NOMO-1 treated with DMSO at 0.1 percent for 48 hours (cell line): ENCODE measurements at regions not wholly inside any gene's neighbourhood (a gene's known extent, or its start where the extent isn't known, plus 50 kb on each side); places are given as distances from the start of the nearest gene placed in this dataset.
A peak's percentile ranks its signal among the peaks of the same experiment; 100 is the strongest.
"Not testable (repeated sequence)": the region's sequence is repeated elsewhere in the genome, so short reads cannot be mapped to it uniquely, and the experiment has no call there.

Experiments
- DNase-seq: peaks from one replicate; lab custom pipeline; 2025; ENCODE audit not compliant: unreplicated experiment; lab: John Stamatoyannopoulos, UW

DNA sequence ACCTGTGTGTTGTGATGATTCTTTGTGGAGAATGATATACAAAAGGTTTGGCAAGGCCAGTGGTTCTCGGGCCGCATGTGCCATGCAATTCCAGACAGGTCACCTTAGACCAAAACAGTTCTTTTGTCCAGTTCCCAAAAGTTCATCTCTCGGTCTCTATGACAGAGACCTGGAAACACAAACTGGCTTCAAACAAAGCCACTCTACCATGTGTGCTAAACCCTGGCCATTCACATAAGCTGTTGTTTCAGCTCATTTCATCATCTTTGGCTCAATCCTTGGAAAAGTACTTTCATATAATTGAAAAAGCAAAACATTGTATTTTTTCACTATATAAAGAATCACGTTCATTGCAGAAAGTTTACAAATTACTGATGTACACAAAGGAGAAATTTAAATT lies 210.5 kb upstream of the SEMA6A start:
- no peak for DNase-seq

DNA sequence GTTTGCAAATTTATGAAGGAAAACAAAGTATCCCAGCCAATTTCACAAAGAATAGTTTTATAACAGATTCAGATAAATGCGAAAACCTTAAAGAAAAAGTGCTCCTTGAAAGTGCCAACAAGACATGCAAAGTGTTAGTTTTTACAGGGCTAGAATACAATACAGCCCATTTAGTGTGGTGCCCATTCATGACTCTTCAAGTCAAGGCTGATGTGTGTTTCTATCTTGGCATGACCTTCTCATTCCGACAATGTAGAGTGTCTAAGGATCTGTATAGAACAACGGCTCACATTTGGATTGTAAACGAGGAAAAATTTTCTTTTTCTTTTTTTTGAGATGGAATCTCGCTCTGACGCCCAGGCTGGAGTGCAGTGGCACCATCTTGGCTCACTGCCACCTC lies 205.2 kb upstream of the SEMA6A start:
- DNase-seq: no peak

DNA sequence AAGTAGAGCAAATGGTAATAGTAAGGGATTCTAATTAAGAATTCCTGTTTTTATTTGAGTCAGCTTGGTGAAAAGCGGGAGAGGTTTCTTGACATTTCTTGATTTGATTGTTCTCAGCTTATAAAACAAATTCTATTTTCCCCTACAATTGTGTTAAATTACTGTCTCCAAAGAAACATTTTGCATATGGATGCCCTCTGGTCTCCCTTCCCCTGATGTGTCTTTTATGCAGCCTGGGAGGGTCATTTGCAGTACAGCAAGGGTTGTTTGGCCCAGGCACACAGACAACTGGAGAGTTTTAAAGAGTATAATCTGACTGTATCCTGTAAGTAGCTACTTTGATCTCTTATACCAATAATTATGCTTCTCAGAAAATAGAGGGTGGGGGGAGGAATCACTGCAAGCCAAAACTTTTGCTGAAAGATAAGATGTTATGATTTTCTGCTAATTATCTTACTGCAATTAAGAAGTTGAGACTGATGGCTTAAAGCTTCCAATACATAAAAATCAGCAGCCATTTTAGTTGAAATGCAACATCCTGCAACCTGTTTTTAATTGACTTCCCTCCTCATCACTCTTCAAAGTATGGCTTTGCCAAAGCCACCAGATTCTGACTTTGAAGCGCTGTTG lies 204.1 kb upstream of the SEMA6A start:
- DNase-seq: no peak

- no peak for DNase-seq
Measured at GRCh38 chr5:116778032-116778431, 203.4 kb upstream of the SEMA6A start.

- no peak for DNase-seq
Measured at GRCh38 chr5:116773926-116774325, 199.3 kb upstream of the SEMA6A start.

DNA sequence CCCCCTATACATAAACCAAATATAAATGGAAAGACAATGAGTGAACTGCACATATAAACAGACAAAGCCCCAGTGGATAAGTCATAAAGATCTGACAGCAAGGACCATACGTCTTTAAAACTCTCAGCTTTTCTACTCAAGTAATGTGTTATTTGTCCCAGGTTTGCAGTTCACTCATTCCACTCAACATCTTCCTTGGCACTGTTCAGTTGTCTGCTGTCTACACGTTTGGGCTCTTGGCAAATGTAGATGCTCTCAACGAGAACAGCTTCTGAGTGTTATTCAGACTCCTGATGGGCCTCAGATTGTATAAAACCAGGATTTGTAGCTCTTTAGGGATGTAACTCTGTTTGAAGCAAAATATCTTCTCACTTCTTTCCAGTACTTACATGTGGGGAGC lies 198.2 kb upstream of the SEMA6A start:
- no peak for DNase-seq

DNA sequence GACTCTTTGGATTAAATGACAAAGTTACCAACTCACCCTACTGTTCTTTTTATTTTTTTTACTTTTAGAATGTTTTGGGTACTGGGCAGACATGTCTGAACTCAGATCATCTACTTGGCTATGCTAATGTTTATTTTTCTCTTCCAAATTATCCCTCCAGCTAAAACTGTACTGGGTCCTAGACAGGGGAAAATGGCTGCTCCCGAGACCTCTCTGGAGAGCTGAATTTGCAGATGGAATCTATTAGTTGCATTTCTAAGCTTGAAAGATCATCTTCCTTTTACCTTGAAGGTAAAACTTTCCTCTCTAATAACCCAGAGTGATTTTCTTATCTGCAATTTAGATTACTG lies 197.5 kb upstream of the SEMA6A start:
- no peak for DNase-seq

- DNase-seq: no peak
Measured at GRCh38 chr5:116771466-116772151, 197.0 kb upstream of the SEMA6A start.

GRCh38 chr5:116769953-116770352 lies 195.3 kb upstream of the SEMA6A start:
- not testable (repeated sequence) for DNase-seq

- DNase-seq: no peak
Measured at GRCh38 chr5:116769470-116769869, 194.8 kb upstream of the SEMA6A start.

- peak; percentile 22 for DNase-seq
Measured at GRCh38 chr5:116766470-116766947, 191.9 kb upstream of the SEMA6A start.

DNA sequence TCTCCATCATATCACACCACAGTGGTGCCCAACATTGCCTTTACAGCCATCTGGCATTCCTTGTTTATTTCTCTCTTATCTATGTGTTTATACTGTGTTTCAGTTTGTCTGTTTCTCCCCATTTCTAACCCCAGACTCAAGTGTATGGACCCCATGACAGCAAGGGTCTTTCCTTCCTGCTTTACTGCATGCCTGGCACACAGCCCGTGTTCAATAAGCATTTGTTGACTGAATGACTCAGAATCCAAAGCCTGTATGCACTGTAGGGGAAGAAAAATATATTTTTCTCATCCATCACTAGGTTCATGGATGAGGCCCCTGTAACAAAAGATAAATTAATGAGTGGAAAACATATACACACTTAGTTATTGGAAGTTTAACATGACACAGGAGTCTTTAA lies 190.8 kb upstream of the SEMA6A start:
- DNase-seq: no peak

GRCh38 chr5:116764941-116765340 lies 190.3 kb upstream of the SEMA6A start:
- no peak for DNase-seq

DNA sequence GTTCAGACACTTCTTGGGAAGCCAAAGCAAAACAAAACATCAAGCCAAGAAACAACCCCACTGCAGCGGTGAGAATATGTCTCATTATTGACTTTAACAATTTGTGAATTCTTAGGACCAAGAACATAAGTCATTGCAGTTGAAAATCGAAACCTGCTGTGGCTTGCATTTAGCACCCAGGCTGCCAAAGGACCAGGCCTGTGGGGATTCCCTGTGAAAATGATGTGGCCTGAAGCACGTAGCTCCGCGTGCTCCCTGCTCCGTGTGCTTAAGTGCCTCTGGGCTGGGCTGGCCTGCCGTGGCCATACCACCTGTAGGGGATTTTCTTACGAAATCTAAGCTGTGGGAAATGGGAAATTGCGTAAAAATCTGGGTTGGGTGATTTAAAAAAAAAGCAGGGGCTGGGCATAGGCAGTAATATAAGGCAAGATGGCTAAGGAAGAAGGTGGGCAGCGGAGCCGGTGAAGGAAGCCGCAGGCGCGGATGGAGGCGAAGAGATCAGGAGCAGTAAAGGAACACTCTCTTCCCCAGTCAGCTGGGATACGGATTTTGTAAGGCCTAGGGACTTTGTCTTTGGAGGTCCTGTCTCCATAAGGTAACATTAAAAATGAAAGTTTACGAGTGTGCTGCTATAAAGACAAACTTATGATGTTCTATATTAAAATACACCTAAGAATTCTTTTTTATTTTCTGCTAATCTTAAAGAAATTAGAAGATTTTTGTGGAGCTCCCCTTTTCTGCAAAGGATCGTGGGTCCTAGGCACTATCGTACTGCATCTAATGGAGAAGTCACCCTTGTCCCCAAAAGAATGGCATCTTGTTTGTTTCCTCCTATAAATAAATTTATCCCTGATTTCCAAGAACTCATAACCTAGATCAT lies 189.6 kb upstream of the SEMA6A start:
- no peak for DNase-seq

DNA sequence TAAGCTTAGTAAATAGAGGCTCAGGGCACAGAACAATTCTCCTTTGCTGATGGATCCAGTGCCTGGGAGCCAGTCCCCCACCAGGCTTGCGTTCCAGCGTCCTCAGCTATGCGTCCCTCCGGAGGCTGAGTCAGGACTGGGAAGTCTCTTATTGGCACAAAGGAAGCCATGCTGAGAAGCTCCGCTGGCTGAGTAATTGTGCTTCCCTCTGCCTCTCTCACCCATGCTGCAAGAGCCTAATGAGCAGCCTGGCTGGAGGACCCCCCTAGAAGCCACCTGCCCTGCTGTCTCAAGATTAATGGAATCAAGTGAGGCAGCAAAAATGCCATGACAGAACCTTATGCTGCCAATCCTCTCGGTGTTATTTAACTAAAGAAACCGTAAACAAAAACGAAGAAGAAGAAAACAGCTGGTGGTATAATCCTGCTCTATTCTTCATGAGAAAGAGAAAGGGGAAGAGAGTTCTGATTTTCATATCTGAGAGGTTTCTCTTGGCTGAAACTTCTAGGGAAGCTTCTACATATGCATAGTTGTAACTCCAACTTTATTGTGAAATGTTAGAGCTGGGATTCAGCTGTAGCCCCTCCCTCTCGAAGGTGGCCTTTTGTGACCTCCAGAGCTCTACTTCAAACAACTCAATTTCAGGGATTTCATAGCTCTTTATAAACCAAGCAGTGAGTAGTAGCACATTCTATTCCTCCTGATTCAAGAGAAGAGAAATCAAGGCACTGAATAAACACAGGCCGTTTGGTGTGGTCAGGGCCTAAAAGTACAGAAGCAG lies 185.4 kb upstream of the SEMA6A start:
- no peak for DNase-seq

- DNase-seq: no peak
Measured at GRCh38 chr5:116757326-116757725, 182.7 kb upstream of the SEMA6A start.

- no peak for DNase-seq
Measured at GRCh38 chr5:116756531-116756930, 181.9 kb upstream of the SEMA6A start.

- no peak for DNase-seq
Measured at GRCh38 chr5:116754556-116754955, 179.9 kb upstream of the SEMA6A start.

- DNase-seq: no peak
Measured at GRCh38 chr5:116751684-116752083, 177.1 kb upstream of the SEMA6A start.

GRCh38 chr5:116750631-116751580 lies 176.3 kb upstream of the SEMA6A start:
- DNase-seq: no peak
